RWPE2 (cell line): ENCODE measurements at regions not wholly inside any gene's neighbourhood (a gene's known extent, or its start where the extent isn't known, plus 50 kb on each side); places are given as distances from the start of the nearest gene placed in this dataset.

Experiments
- ATAC-seq: fragments of 200-7000 bp; cut with Tn5 transposase; 3 replicates; pipeline ENCODE4 v1.9.1; 2021; ENCODE audit warnings: low read depth
- DNase-seq: peaks from one replicate; pipeline ENCODE4 v3.0.0-alpha.2; 2020; ENCODE audit warnings: low spot score
- H3K27ac ChIP-seq: fragments of 450-650 bp; 2 replicates; pipeline ENCODE4 v1.5.1; 2017; ENCODE audit warnings: mild to moderate bottlenecking; ENCODE audit not compliant: poor library complexity, severe bottlenecking
- H3K27me3 ChIP-seq: fragments of 250-450 bp; sonication (Bioruptor Pico); 2 replicates; pipeline ENCODE4 v1.5.1; 2021; ENCODE audit warnings: mild to moderate bottlenecking, moderate library complexity; ENCODE audit not compliant: insufficient read depth, poor library complexity, severe bottlenecking
- H3K36me3 ChIP-seq: fragments of 250-450 bp; sonication (Bioruptor Pico); 2 replicates; pipeline ENCODE4 v1.5.1; 2020; ENCODE audit warnings: low read depth, mild to moderate bottlenecking, moderate library complexity
- H3K4me1 ChIP-seq: fragments of 250-450 bp; sonication (Bioruptor Pico); 2 replicates; pipeline ENCODE4 v1.5.1; 2021; ENCODE audit warnings: mild to moderate bottlenecking, moderate library complexity; ENCODE audit not compliant: insufficient read depth, poor library complexity, severe bottlenecking
- H3K4me3 ChIP-seq: fragments of 250-450 bp; sonication (Bioruptor Pico); 2 replicates; pipeline ENCODE4 v1.5.1; 2021; ENCODE audit warnings: mild to moderate bottlenecking, moderate library complexity; ENCODE audit not compliant: severe bottlenecking
- H3K9me3 ChIP-seq: fragments of 250-450 bp; sonication (Bioruptor Pico); 2 replicates; pipeline ENCODE4 v1.5.1; 2021; ENCODE audit warnings: mild to moderate bottlenecking, moderate library complexity; ENCODE audit not compliant: severe bottlenecking
- TF ChIP-seq, protein P1 (sequence below): fragments of 450-650 bp; IDR thresholded peaks from one replicate; pipeline ENCODE4 v1.5.1; 2017; ENCODE audit warnings: mild to moderate bottlenecking, moderate library complexity; ENCODE audit not compliant: poor library complexity, severe bottlenecking

DNA sequence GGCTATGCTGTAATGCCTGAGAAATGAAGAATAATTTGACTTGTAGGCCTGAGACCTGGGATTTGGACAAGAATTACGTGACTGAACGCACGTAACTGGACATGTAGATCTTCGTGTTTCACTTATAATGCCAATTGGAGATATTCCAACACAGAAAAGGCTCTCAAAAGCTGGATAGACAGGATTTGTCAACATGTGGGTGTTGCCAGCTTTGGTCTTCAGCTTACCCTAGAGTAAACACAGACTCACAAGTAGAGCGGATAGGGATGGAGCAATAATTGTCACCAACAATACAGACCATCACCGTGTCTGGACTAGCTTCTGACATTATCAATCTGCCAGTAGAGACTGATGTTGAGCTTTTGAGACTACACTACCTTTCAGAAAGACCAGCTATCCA is 1511.0 kb upstream of the ADGRL3 start:
- ATAC-seq: no peak
- no peak overlapping the region for H3K4me3 ChIP-seq
- H3K27me3 ChIP-seq: no peaks in the 10 kb centered on the region
- no peaks in the 10 kb centered on the region for H3K4me1 ChIP-seq
- no peak overlapping the region for H3K27ac ChIP-seq
- H3K9me3 ChIP-seq: no peaks in the 10 kb centered on the region
- H3K36me3 ChIP-seq: no peaks in the 10 kb centered on the region
- TF ChIP-seq, protein P1, sequence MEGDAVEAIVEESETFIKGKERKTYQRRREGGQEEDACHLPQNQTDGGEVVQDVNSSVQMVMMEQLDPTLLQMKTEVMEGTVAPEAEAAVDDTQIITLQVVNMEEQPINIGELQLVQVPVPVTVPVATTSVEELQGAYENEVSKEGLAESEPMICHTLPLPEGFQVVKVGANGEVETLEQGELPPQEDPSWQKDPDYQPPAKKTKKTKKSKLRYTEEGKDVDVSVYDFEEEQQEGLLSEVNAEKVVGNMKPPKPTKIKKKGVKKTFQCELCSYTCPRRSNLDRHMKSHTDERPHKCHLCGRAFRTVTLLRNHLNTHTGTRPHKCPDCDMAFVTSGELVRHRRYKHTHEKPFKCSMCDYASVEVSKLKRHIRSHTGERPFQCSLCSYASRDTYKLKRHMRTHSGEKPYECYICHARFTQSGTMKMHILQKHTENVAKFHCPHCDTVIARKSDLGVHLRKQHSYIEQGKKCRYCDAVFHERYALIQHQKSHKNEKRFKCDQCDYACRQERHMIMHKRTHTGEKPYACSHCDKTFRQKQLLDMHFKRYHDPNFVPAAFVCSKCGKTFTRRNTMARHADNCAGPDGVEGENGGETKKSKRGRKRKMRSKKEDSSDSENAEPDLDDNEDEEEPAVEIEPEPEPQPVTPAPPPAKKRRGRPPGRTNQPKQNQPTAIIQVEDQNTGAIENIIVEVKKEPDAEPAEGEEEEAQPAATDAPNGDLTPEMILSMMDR: no peak
- DNase-seq: no peak

DNA sequence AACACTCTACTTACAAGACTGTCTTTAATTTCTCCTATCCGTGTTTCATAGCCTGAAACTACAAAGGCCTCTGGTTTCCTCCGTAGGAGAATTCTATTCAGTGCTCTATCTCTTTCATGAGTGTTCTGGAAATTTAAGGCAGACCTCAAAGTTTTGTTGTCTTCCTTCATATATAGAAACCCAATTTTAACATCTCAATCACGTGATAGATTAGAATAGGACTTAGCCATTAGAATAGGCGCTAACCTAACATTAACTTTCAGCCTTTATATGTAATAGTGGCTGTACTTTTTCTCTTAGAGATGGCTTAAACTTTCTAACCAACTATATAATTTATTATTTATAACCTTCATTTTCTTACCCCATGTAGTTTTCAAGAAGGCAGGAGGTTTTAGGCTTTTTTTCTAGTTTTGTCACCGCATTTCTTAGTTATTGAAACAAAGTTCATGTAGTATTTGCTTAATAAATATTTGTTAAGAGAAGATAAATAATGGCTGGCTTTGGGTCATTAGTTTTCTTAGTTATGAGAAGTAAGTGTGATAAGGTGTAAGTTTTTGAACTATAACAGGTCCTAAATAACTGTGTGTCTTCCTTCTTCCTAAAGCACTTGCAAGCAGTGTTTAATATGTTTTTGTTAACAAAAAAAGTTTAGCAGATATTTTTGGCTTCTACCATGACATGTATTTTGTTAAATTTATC is 1504.6 kb upstream of the ADGRL3 start:
- ATAC-seq (no peak), DNase-seq (no peak)
- Histone ChIP-seq H3K9me3 (no peaks in the 10 kb centered on the region), H3K27me3 (no peaks in the 10 kb centered on the region), H3K4me3 (no peak overlapping the region), H3K36me3 (no peaks in the 10 kb centered on the region), H3K4me1 (no peaks in the 10 kb centered on the region), H3K27ac (no peak overlapping the region)
- TF ChIP-seq, protein P1: no peak

DNA sequence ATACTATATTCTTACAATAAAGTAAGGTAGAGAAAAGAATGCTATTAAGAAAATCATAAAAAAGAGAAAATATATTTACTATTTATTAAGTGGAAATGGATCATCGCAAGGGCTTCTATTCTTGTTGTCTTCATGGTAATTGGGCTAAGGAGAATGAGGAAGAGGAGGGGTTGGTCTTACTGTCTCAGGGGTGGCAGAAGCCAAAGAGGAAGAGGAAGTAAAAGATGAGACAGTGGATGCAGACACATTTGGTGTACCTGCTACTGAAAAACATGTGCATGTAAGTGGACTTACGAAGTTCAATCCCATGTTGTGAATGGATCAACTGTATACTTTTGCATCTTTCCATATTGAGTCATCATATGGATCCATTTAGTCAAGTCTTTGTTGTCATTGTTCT is 1502.1 kb upstream of the ADGRL3 start:
- H3K36me3 ChIP-seq: no peaks in the 10 kb centered on the region
- H3K9me3 ChIP-seq: no peaks in the 10 kb centered on the region
- DNase-seq: no peak
- H3K27me3 ChIP-seq: peaks cover 3% of the 10 kb centered on the region
- H3K4me3 ChIP-seq: no peak overlapping the region
- H3K27ac ChIP-seq: no peak overlapping the region
- no peaks in the 10 kb centered on the region for H3K4me1 ChIP-seq
- no peak for ATAC-seq
- TF ChIP-seq, protein P1: no peak

DNA sequence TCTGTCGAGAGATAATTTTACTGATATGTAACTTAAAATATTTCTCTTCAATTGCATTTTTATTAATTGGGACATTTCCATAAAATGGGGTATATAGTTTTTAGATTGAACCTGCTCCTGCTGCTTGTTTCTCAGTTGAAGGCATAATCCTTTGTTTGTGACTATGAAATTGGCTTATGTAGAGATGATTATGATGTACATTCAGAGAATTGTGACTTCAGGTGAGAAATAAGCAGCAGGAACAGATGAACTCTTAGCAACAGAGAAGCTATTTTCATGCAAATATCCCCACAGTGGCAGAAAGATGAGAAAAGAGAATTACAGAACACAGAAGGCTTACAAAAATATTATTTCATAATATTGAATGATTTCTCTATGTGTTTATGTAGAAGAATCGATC is 1499.5 kb upstream of the ADGRL3 start:
- Histone ChIP-seq H3K36me3 (no peaks in the 10 kb centered on the region), H3K9me3 (no peaks in the 10 kb centered on the region), H3K4me1 (no peaks in the 10 kb centered on the region), H3K4me3 (no peak overlapping the region), H3K27ac (no peak overlapping the region), H3K27me3 (peaks cover 10% of the 10 kb centered on the region)
- no peak for ATAC-seq
- TF ChIP-seq, protein P1: no peak
- DNase-seq: no peak

DNA sequence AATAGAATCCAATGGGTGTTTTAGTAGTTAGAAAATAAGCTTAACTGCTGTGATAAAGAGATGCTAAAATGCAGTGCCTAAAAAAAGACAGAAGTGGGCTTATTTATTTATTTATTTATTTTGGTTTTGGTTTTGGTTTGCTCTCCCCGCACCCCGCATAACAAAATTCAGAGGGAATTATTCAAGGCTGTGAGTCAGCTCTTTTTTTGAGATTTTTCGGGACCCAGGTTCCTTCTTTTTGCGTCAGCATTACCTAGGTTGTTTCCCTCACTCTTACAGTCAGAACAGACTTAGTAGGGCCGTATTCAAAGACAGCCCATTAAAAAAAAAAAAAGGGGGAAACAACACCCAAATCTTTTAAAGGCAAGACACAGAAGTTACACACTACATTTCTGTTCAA is 1495.5 kb upstream of the ADGRL3 start:
- H3K4me3 ChIP-seq: no peak overlapping the region
- H3K27ac ChIP-seq: no peak overlapping the region
- H3K9me3 ChIP-seq: no peaks in the 10 kb centered on the region
- H3K36me3 ChIP-seq: no peaks in the 10 kb centered on the region
- H3K4me1 ChIP-seq: no peaks in the 10 kb centered on the region
- peaks cover 10% of the 10 kb centered on the region for H3K27me3 ChIP-seq
- TF ChIP-seq, protein P1: no peak
- no peak for DNase-seq
- ATAC-seq: no peak
